HEK293 (cell line): ENCODE measurements at regions not wholly inside any gene's neighbourhood (a gene's known extent, or its start where the extent isn't known, plus 50 kb on each side); places are given as distances from the start of the nearest gene placed in this dataset.

Source experiments
- CTCF ChIA-PET: fragments of 350-600 bp; formaldehyde crosslinking; extraction: SDS; loops from one replicate; lab custom pipeline; 2021; ENCODE audit warnings: antibody characterized with exemption; lab: Yijun Ruan, JAX
- POLR2A ChIA-PET: fragments of 300-600 bp; formaldehyde crosslinking; extraction: SDS; loops from one replicate; lab custom pipeline; 2020; ENCODE audit warnings: antibody characterized with exemption, inconsistent platforms; lab: Yijun Ruan, JAX
- H3K27ac ChIP-seq: fragments of 200-500 bp; sonication (Bioruptor generic); 2 replicates; pipeline ENCODE4 v1.5.1; 2014; ENCODE audit warnings: low read depth, low read length, control low read depth, inconsistent platforms; ENCODE audit errors: extremely low read depth
- H3K36me3 ChIP-seq, 2 experiments: fragments of 200-500 bp in 1 of 2; sonication (Bioruptor generic) in 1 of 2; 1 replicate in 1 of 2; 2 replicates in 1 of 2; pipeline ENCODE4 v1.5.1; 2014 to 2017; ENCODE audit warnings: inconsistent platforms in 2 of 2, low read length in 2 of 2; ENCODE audit not compliant: control insufficient read depth in 2 of 2, insufficient read depth in 1 of 2
- H3K4me1 ChIP-seq: fragments of 200-500 bp; sonication (Bioruptor generic); 2 replicates; pipeline ENCODE4 v1.5.1; 2014; ENCODE audit warnings: mild to moderate bottlenecking, low read length, inconsistent platforms; ENCODE audit not compliant: control insufficient read depth, insufficient read depth
- H3K4me3 ChIP-seq: 2 replicates; pipeline ENCODE4 v1.5.1; 2011; ENCODE audit warnings: low read depth, mild to moderate bottlenecking, control low read depth, low read length, moderate library complexity
- H3K9me3 ChIP-seq: fragments of 200-500 bp; sonication (Bioruptor generic); 2 replicates; pipeline ENCODE4 v1.5.1; 2014; ENCODE audit warnings: low read depth, low read length, inconsistent platforms; ENCODE audit not compliant: control insufficient read depth, insufficient read depth
- GLI4 ChIP-seq: fragments of 450-650 bp; formaldehyde crosslinking; IDR thresholded peaks from 2 replicates; pipeline ENCODE4 v1.5.1; 2016; ENCODE audit warnings: missing biosample characterization, missing genetic modification characterization
- HOXC10 ChIP-seq: sonication (generic); formaldehyde crosslinking; IDR thresholded peaks from 2 replicates; pipeline ENCODE4 v1.8.1; 2023; ENCODE audit warnings: mild to moderate bottlenecking, missing genetic modification reagents
- OSR2 ChIP-seq: fragments of 450-650 bp; formaldehyde crosslinking; IDR thresholded peaks from 2 replicates; pipeline ENCODE4 v1.5.1; 2016; ENCODE audit warnings: missing biosample characterization, missing genetic modification characterization
- SETDB1 ChIP-seq: IDR thresholded peaks from one replicate; pipeline ENCODE4 v1.6.1; 2017; ENCODE audit warnings: mild to moderate bottlenecking, low read length, moderate library complexity, mixed read lengths; ENCODE audit not compliant: insufficient read length
- ZFP69B ChIP-seq: fragments of 450-650 bp; formaldehyde crosslinking; IDR thresholded peaks from 2 replicates; pipeline ENCODE4 v1.5.1; 2016; ENCODE audit warnings: missing biosample characterization, missing genetic modification characterization
- ZNF114 ChIP-seq: fragments of 450-650 bp; formaldehyde crosslinking; IDR thresholded peaks from 2 replicates; pipeline ENCODE4 v1.5.0; 2017; ENCODE audit warnings: missing biosample characterization, missing genetic modification characterization
- ZNF214 ChIP-seq: fragments of 450-650 bp; formaldehyde crosslinking; IDR thresholded peaks from 2 replicates; pipeline ENCODE4 v1.5.1; 2017; ENCODE audit warnings: missing biosample characterization, mild to moderate bottlenecking, missing genetic modification characterization, borderline replicate concordance
- ZNF274 ChIP-seq, 2 experiments: fragments of 200-500 bp in 1 of 2; fragments of 450-650 bp in 1 of 2; sonication (Bioruptor generic) in 1 of 2; formaldehyde crosslinking in 1 of 2; IDR thresholded peaks; 2 replicates each; pipeline versions ENCODE4 v1.5.1 to v1.6.1; 2014 to 2016; ENCODE audit warnings: borderline replicate concordance in 1 of 2, inconsistent platforms in 1 of 2, low read length in 1 of 2, missing biosample characterization in 1 of 2, missing genetic modification characterization in 1 of 2
- ZNF335 ChIP-seq: fragments of 450-650 bp; formaldehyde crosslinking; conservative IDR thresholded peaks from 2 replicates; pipeline ENCODE4 v1.5.1; 2016; ENCODE audit warnings: missing biosample characterization, missing genetic modification characterization
- ZNF341 ChIP-seq: fragments of 450-650 bp; formaldehyde crosslinking; IDR thresholded peaks from 2 replicates; pipeline ENCODE4; 2016; ENCODE audit warnings: low read depth, missing biosample characterization, missing genetic modification characterization
- ZNF394 ChIP-seq: fragments of 450-650 bp; formaldehyde crosslinking; IDR thresholded peaks from 2 replicates; pipeline ENCODE4 v1.5.1; 2016; ENCODE audit warnings: missing biosample characterization, missing genetic modification characterization, mild to moderate bottlenecking, moderate library complexity, borderline replicate concordance
- ZNF433 ChIP-seq: fragments of 450-650 bp; formaldehyde crosslinking; IDR thresholded peaks from 2 replicates; pipeline ENCODE4 v1.5.1; 2016; ENCODE audit warnings: missing biosample characterization, missing genetic modification characterization, low read depth
- ZNF660 ChIP-seq: fragments of 450-650 bp; IDR thresholded peaks from 2 replicates; pipeline ENCODE4 v1.5.1; 2018; ENCODE audit warnings: missing biosample characterization, mild to moderate bottlenecking, missing genetic modification characterization
- ZNF837 ChIP-seq: fragments of 450-650 bp; formaldehyde crosslinking; IDR thresholded peaks from 2 replicates; pipeline ENCODE4 v1.5.1; 2016; ENCODE audit warnings: missing biosample characterization, missing genetic modification characterization
- ZXDB ChIP-seq: fragments of 450-650 bp; formaldehyde crosslinking; IDR thresholded peaks from 2 replicates; pipeline ENCODE4 v1.5.1; 2016; ENCODE audit warnings: missing biosample characterization, missing genetic modification characterization
- TF ChIP-seq, protein P1 (sequence below): fragments of 450-650 bp; formaldehyde crosslinking; IDR thresholded peaks from 2 replicates; pipeline ENCODE4 v1.5.1; 2016; ENCODE audit warnings: missing biosample characterization, missing genetic modification characterization
- TF ChIP-seq, protein P2 (sequence below): fragments of 450-650 bp; formaldehyde crosslinking; IDR thresholded peaks from 2 replicates; pipeline ENCODE4 v1.5.1; 2016; ENCODE audit warnings: missing biosample characterization, missing genetic modification characterization
- TF ChIP-seq, protein P3 (sequence below): sonication (generic); formaldehyde crosslinking; IDR thresholded peaks from 2 replicates; pipeline ENCODE4 v1.8.1; 2022; ENCODE audit warnings: mild to moderate bottlenecking, moderate library complexity, missing genetic modification reagents
- TF ChIP-seq, protein P4 (sequence below): fragments of 450-650 bp; formaldehyde crosslinking; IDR thresholded peaks from 2 replicates; pipeline ENCODE4 v1.5.1; 2016; ENCODE audit warnings: missing biosample characterization, missing genetic modification characterization

DNA sequence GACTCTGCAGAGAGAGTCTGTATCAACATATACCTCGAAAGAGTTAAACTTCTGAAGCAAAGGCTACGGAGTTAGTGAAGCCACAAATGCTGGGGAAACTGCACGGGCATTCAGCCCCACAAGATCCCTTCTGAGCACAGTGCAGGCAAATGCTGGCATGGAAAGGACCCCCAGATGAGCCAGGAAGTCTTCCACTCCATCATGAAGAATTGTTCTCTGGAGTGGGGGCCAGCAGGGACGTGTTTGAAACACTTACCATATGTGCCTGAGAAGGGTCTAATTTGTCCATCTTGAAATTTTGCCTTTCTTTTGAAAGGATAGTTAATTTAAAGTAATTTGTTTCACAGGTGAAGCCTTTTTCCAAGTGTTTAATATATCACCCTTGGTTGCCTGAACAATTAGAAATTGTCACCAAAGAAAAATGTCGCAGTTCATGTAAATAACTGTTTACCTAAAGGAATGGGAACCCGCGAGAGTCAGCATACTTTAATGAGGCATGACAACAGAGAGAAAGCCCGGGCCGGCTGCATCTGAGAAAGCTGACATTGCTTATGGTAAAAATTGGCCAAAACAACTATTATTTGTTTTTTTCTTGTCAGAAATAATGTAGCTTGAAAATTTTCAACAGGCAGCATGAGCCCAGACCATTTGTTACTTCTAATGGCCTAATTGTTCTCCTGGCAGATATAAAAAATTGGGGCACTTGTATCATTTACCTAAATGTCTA is 287.6 kb upstream of the MGMT start (continued):
- TF ChIP-seq, protein P1, sequence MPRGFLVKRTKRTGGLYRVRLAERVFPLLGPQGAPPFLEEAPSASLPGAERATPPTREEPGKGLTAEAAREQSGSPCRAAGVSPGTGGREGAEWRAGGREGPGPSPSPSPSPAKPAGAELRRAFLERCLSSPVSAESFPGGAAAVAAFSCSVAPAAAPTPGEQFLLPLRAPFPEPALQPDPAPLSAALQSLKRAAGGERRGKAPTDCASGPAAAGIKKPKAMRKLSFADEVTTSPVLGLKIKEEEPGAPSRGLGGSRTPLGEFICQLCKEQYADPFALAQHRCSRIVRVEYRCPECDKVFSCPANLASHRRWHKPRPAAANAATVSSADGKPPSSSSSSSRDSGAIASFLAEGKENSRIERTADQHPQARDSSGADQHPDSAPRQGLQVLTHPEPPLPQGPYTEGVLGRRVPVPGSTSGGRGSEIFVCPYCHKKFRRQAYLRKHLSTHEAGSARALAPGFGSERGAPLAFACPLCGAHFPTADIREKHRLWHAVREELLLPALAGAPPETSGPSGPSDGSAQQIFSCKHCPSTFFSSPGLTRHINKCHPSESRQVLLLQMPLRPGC (tag by site-specific recombination), result no peak
- TF ChIP-seq, protein P2, sequence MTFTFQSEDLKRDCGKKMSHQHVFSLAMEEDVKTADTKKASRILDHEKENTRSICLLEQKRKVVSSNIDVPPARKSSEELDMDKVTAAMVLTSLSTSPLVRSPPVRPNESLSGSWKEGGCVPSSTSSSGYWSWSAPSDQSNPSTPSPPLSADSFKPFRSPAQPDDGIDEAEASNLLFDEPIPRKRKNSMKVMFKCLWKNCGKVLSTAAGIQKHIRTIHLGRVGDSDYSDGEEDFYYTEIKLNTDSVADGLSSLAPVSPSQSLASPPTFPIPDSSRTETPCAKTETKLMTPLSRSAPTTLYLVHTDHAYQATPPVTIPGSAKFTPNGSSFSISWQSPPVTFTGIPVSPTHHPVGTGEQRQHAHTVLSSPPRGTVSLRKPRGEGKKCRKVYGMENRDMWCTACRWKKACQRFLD (tag by site-specific recombination), result no peak
- TF ChIP-seq ZNF837 (tag by site-specific recombination) (no peak), SETDB1 (no peak), ZNF341 (no peak), ZNF214 (no peak)
- TF ChIP-seq, protein P3, sequence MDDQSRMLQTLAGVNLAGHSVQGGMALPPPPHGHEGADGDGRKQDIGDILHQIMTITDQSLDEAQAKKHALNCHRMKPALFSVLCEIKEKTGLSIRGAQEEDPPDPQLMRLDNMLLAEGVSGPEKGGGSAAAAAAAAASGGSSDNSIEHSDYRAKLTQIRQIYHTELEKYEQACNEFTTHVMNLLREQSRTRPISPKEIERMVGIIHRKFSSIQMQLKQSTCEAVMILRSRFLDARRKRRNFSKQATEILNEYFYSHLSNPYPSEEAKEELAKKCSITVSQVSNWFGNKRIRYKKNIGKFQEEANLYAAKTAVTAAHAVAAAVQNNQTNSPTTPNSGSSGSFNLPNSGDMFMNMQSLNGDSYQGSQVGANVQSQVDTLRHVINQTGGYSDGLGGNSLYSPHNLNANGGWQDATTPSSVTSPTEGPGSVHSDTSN (CRISPR knock-in tag), result no peak
- TF ChIP-seq, protein P4, sequence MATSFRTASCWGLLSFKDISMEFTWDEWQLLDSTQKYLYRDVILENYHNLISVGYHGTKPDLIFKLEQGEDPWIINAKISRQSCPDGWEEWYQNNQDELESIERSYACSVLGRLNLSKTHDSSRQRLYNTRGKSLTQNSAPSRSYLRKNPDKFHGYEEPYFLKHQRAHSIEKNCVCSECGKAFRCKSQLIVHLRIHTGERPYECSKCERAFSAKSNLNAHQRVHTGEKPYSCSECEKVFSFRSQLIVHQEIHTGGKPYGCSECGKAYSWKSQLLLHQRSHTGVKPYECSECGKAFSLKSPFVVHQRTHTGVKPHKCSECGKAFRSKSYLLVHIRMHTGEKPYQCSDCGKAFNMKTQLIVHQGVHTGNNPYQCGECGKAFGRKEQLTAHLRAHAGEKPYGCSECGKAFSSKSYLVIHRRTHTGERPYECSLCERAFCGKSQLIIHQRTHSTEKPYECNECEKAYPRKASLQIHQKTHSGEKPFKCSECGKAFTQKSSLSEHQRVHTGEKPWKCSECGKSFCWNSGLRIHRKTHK (tag by site-specific recombination), result no peak

DNA sequence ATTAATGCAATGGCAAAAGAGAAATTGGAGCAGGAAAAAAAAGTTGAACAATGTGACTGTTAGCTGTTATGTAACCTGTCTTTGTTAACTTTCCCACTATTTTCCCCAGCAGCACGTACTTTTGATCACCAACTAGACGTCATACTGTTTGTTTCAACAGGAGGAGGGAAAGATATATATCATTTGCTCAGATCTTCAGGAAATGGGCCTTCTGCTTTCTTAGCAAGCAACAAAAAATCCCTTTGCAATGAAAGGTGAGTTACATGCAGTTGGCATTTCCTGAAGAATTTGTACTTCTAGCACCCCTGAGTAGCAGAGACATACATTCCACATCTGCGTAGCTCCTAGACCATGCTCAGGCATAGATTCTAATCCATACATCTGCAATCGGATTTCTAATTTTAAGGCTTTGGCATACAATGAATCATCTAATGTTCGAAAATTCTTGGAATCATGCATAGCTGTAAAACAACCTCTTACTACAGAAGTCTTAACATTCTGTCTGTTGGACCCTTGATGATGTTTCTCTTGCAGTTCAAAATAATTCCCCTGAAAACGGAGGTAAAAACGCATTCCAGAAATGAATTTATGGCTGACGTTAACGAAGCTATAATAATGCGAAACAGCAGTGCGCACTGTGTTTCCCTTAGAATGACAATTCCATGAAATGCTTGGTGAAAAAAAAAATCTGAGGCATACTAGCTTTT is 286.9 kb upstream of the MGMT start:
- ChIA-PET POLR2A (no interaction called here), CTCF (no interaction called here)
- TF ChIP-seq ZNF433, result no peak
- no peak for TF ChIP-seq ZNF274 (IDR thresholded peaks at IDR 0.05; ENCODE audit: low read length)
- TF ChIP-seq ZNF274 (tag by site-specific recombination; IDR thresholded peaks at IDR 0.05; ENCODE audit: borderline replicate concordance), result no peak
- no peak for TF ChIP-seq ZNF114
- no peak for TF ChIP-seq ZNF660
- H3K36me3 ChIP-seq, result no peaks in the 10 kb centered on the region
- no peak overlapping the region for H3K4me3 ChIP-seq
- no peaks in the 10 kb centered on the region for H3K4me1 ChIP-seq
- no peak overlapping the region for H3K27ac ChIP-seq
- H3K9me3 ChIP-seq, result no peaks in the 10 kb centered on the region

DNA sequence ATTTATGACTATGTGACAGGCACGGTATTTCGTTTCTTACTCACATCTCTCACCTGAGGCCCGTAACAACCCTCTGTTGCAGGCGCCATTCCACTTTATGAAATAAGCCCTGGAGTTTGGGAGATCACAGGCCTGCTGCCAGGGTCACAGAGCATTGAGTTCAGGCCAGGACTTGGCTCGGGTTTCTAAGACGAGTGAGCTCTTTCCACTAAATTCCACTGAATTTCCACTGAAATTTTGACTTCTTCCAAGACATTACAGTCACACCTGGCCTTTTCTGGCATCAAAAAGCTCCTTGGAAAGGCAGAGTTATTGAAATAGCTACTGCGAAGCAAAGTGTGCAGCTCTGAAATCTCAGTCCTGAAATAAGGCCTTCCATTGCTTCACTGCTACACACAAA is 282.8 kb upstream of the MGMT start:
- Histone ChIP-seq H3K4me3 (no peak overlapping the region), H3K27ac (no peak overlapping the region), H3K4me1 (no peaks in the 10 kb centered on the region), H3K36me3 (no peaks in the 10 kb centered on the region), H3K9me3 (no peaks in the 10 kb centered on the region)
- TF ChIP-seq ZNF394 (tag by site-specific recombination) (no peak), ZNF335 (tag by site-specific recombination) (no peak), HOXC10 (CRISPR knock-in tag) (no peak), GLI4 (tag by site-specific recombination) (no peak), OSR2 (tag by site-specific recombination) (no peak), ZFP69B (tag by site-specific recombination) (no peak), ZXDB (no peak)
- POLR2A ChIA-PET, result no interaction called here
- CTCF ChIA-PET, result no interaction called here
